Endothelial cell of umbilical vein (primary cell): ENCODE measurements at regions not wholly inside any gene's neighbourhood (a gene's known extent, or its start where the extent isn't known, plus 50 kb on each side); places are given as distances from the start of the nearest gene placed in this dataset.

Experiments
- BruUV-seq: library from RNA; stranded (reverse); fragments of 400-500 nt; replicated peaks from 2 replicates; lab custom pipeline; 2021; lab: Mats Ljungman, UMichigan
- CTCF ChIA-PET: fragments of 300-600, 350-600 bp; sonication (Branson Sonifier 250); formaldehyde crosslinking; loops from one replicate; lab custom pipeline; 2021; ENCODE audit warnings: antibody characterized with exemption, inconsistent platforms; lab: Charles Lee
- POLR2A ChIA-PET: fragments of 300-600, 350-600 bp; sonication (Branson Sonifier 250); formaldehyde crosslinking; loops from one replicate; lab custom pipeline; 2021; ENCODE audit warnings: antibody characterized with exemption, inconsistent platforms; lab: Charles Lee
- DNase-seq: peaks from one replicate; pipeline ENCODE4 v3.0.0-alpha.2; 2011; ENCODE audit warnings: low read depth, low spot score
- FAIRE-seq: peaks from 2 replicates; lab custom pipeline; 2011; peaks lifted over from hg19 to GRCh38; lab: Jason Lieb, UNC
- H2AFZ ChIP-seq: 2 replicates; pipeline ENCODE4 v1.6.0; 2012; ENCODE audit warnings: low read depth, low read length, control low read depth, inconsistent platforms
- H3K27ac ChIP-seq: 2 replicates; pipeline ENCODE4 v1.5.1; 2011; ENCODE audit warnings: low read depth, mild to moderate bottlenecking, control low read depth, low read length, moderate library complexity; ENCODE audit not compliant: insufficient read depth
- H3K27me3 ChIP-seq, 2 experiments: 2 replicates each; pipeline versions ENCODE4 v1.6.0 to v1.6.1; 2011; ENCODE audit warnings: low read length in 2 of 2, mixed read lengths in 1 of 2; ENCODE audit not compliant: control insufficient read depth in 2 of 2, insufficient read depth in 2 of 2
- H3K36me3 ChIP-seq, 2 experiments: 2 replicates in 1 of 2; 3 replicates in 1 of 2; pipeline ENCODE4 v1.5.1; 2011; ENCODE audit warnings: low read length in 2 of 2, mild to moderate bottlenecking in 1 of 2, moderate library complexity in 1 of 2; ENCODE audit not compliant: control insufficient read depth in 2 of 2, insufficient read depth in 2 of 2; ENCODE audit errors: extremely low read depth in 1 of 2
- H3K4me1 ChIP-seq: 3 replicates; pipeline ENCODE4 v1.5.1; 2011; ENCODE audit warnings: mild to moderate bottlenecking, low read length; ENCODE audit not compliant: control insufficient read depth, insufficient read depth; ENCODE audit errors: extremely low read depth
- H3K4me2 ChIP-seq: 2 replicates; pipeline ENCODE4 v1.6.1; 2011; ENCODE audit warnings: low read length, control low read depth, mixed read lengths; ENCODE audit not compliant: insufficient read depth
- H3K4me3 ChIP-seq, 3 experiments: fragments of 200-600 bp in 1 of 3; sonication (generic), shearing (Covaris generic) in 1 of 3; replicated peaks in 1 of 3; 2 replicates each; pipeline ENCODE4 v1.5.1; 2011 to 2016; ENCODE audit warnings: control low read depth in 3 of 3, low read length in 3 of 3, mild to moderate bottlenecking in 2 of 3, inconsistent platforms in 1 of 3, low read depth in 1 of 3, moderate library complexity in 1 of 3; ENCODE audit not compliant: insufficient read depth in 1 of 3
- H3K79me2 ChIP-seq: 2 replicates; pipeline ENCODE4 v1.6.0; 2012; ENCODE audit warnings: low read length, inconsistent platforms; ENCODE audit not compliant: control insufficient read depth, insufficient read depth
- H3K9ac ChIP-seq: replicated peaks from 2 replicates; pipeline ENCODE3; 2011; ENCODE audit warnings: low read length, control low read depth; ENCODE audit not compliant: insufficient read depth; ENCODE audit errors: extremely low read depth
- H3K9me1 ChIP-seq: replicated peaks from 3 replicates; pipeline ENCODE4 v1.6.0; 2011; ENCODE audit warnings: mild to moderate bottlenecking, low read length; ENCODE audit not compliant: control insufficient read depth, insufficient read depth; ENCODE audit errors: extremely low read depth
- H3K9me3 ChIP-seq: replicated peaks from 2 replicates; pipeline ENCODE4 v1.5.1; 2012; ENCODE audit warnings: low read length, inconsistent platforms; ENCODE audit not compliant: control insufficient read depth, insufficient read depth
- H4K20me1 ChIP-seq: replicated peaks from 2 replicates; pipeline ENCODE3; 2011; ENCODE audit warnings: mild to moderate bottlenecking, low read length; ENCODE audit not compliant: control insufficient read depth, insufficient read depth; ENCODE audit errors: extremely low read depth
- EZH2 ChIP-seq: IDR thresholded peaks from 2 replicates; pipeline ENCODE4 v1.6.1; 2012; ENCODE audit warnings: borderline replicate concordance, low read depth, mild to moderate bottlenecking, moderate library complexity, low read length, inconsistent platforms; ENCODE audit not compliant: severe bottlenecking
- FOS ChIP-seq: IDR thresholded peaks from 2 replicates; pipeline ENCODE4 v1.6.1; 2011; ENCODE audit warnings: mild to moderate bottlenecking, low read length, moderate library complexity, borderline replicate concordance; ENCODE audit not compliant: insufficient read depth
- JUN ChIP-seq: IDR thresholded peaks from 2 replicates; pipeline ENCODE4 v1.6.1; 2011; ENCODE audit warnings: borderline replicate concordance, low read depth; ENCODE audit not compliant: insufficient read length, insufficient read depth
- MYC ChIP-seq: IDR thresholded peaks from one replicate; pipeline ENCODE4 v1.6.1; 2011; ENCODE audit warnings: mild to moderate bottlenecking, low read depth, low read length
- POLR2A ChIP-seq: IDR thresholded peaks from 2 replicates; pipeline ENCODE4 v1.6.1; 2012; ENCODE audit warnings: low read depth, mild to moderate bottlenecking, control low read depth, low read length
- dilution Hi-C: fragments of 300-500 bp; cut with MboI; formaldehyde crosslinking; loops from one replicate; pipeline ENCODE4 v1.15.0; 2019; ENCODE audit warnings: low sequenced_read_pairs; ENCODE audit not compliant: extremely low pct_ligation_motif_present
- intact Hi-C: fragments of 100-400 bp; cut with micrococcal nuclease; formaldehyde crosslinking; loops from one replicate; pipeline ENCODE4 v1.10.0; 2022
- TF ChIP-seq, protein P1 (sequence below): IDR thresholded peaks from 2 replicates; pipeline ENCODE4 v1.6.1; 2011; ENCODE audit not compliant: insufficient read depth, insufficient read length

DNA sequence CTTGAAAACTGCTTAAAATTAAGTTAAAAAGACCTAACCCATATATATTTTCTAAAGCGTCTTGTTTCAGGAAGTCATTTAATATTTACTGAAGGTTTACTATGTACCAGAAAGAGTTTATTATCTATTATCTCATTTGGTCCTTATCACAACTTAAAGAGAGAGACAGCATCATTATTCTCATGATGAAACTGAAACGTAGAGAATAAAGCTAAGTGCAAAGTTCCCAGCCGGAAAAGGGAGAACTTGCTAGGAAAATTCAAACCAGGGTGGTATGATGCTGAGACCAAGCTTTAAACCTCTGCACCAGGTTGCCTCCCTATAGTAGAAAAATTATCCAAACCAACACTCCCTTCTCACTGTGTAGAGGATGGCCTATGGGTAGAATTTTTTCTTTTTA, 207.7 kb upstream of the BMPER start:
- no peaks in the 10 kb centered on the region for H3K9me1 ChIP-seq
- no peak for DNase-seq
- no peaks in the 10 kb centered on the region for H4K20me1 ChIP-seq
- intact Hi-C loops (no loop called here), dilution Hi-C loops (no loop called here)
- ChIA-PET CTCF (no interaction called here), POLR2A (no interaction called here)
- no TSS peak for BruUV-seq
- no peaks in the 10 kb centered on the region for H3K79me2 ChIP-seq
- H3K27me3 ChIP-seq: no peaks in the 10 kb centered on the region
- H3K9me3 ChIP-seq: peaks cover 8% of the 10 kb centered on the region
- H3K4me3 ChIP-seq: no peak overlapping the region
- FAIRE-seq: no peak
- TF ChIP-seq POLR2A (no peak), JUN (no peak)
- no peak overlapping the region for H3K27ac ChIP-seq
- no peak overlapping the region for H2AFZ ChIP-seq
- no peaks in the 10 kb centered on the region for H3K36me3 ChIP-seq
- no peak overlapping the region for H3K9ac ChIP-seq
- H3K4me2 ChIP-seq: no peak overlapping the region
- peaks cover 8% of the 10 kb centered on the region for H3K4me1 ChIP-seq

DNA sequence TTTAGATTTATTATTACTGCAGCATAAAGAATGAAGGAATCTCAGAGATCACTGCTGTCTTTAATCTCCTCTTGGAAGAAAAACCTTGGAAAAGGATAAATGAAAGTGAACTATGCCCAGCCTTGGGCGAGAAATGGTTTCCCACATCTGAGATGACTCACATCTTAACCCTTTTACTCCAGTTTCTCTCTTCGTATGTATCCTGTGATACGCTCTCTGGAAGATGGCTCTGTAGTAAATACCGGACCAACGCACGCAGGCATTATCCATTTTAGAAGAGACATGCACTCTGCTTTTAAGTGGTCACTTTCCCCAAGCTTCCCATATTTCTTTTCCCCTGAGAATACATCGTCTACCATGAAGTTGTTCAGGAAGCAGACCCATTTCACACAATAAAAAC, 207.3 kb upstream of the BMPER start:
- no peak overlapping the region for H3K27ac ChIP-seq
- FAIRE-seq (no peak), DNase-seq (no peak)
- no peaks in the 10 kb centered on the region for H3K27me3 ChIP-seq
- peaks cover 8% of the 10 kb centered on the region for H3K9me3 ChIP-seq
- no peaks in the 10 kb centered on the region for H3K9me1 ChIP-seq
- BruUV-seq: no TSS peak
- POLR2A ChIA-PET: no interaction called here
- H3K36me3 ChIP-seq: no peaks in the 10 kb centered on the region
- intact Hi-C loops: no loop called here
- no peak overlapping the region for H3K4me2 ChIP-seq
- H3K9ac ChIP-seq: no peak overlapping the region
- no peak overlapping the region for H2AFZ ChIP-seq
- no peaks in the 10 kb centered on the region for H4K20me1 ChIP-seq
- no peaks in the 10 kb centered on the region for H3K79me2 ChIP-seq
- H3K4me3 ChIP-seq: no peak overlapping the region
- TF ChIP-seq MYC (no peak), EZH2 (no peak), POLR2A (no peak), FOS (no peak)
- TF ChIP-seq, protein P1, sequence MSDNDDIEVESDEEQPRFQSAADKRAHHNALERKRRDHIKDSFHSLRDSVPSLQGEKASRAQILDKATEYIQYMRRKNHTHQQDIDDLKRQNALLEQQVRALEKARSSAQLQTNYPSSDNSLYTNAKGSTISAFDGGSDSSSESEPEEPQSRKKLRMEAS: no peak
- dilution Hi-C loops: no loop called here
- peaks cover 4% of the 10 kb centered on the region for H3K4me1 ChIP-seq
- CTCF ChIA-PET: no interaction called here
